Mucosa of rectum (tissue), 2 donors: ENCODE measurements at regions not wholly inside any gene's neighbourhood (a gene's known extent, or its start where the extent isn't known, plus 50 kb on each side); places are given as distances from the start of the nearest gene placed in this dataset.

ENCODE experiments used
- H3K27ac ChIP-seq, 2 donors: one replicate each; pipeline ENCODE4 v1.7.0; 2013; ENCODE audit warnings: inconsistent platforms in 2 of 2, low read depth in 2 of 2, low read length in 2 of 2
- H3K27me3 ChIP-seq, 2 donors: one replicate each; pipeline ENCODE4 v1.7.0; 2013; ENCODE audit warnings: low read length in 2 of 2; ENCODE audit not compliant: control insufficient read depth in 2 of 2, insufficient read depth in 2 of 2
- H3K36me3 ChIP-seq, 2 donors: one replicate each; pipeline ENCODE4 v1.7.0; 2013; ENCODE audit warnings: low read length in 2 of 2; ENCODE audit not compliant: control insufficient read depth in 2 of 2, insufficient read depth in 2 of 2
- H3K4me1 ChIP-seq, 2 donors: one replicate each; pipeline ENCODE4 v1.7.0; 2013; ENCODE audit warnings: low read length in 2 of 2, mild to moderate bottlenecking in 1 of 2; ENCODE audit not compliant: control insufficient read depth in 2 of 2, insufficient read depth in 2 of 2
- H3K4me3 ChIP-seq, 2 donors: one replicate each; pipeline ENCODE4 v1.7.0; 2013; ENCODE audit warnings: low read length in 2 of 2
- H3K9ac ChIP-seq, 2 donors: one replicate each; pipeline ENCODE4 v1.7.0; 2013; ENCODE audit warnings: low read length in 2 of 2, low read depth in 1 of 2, mild to moderate bottlenecking in 1 of 2
- H3K9me3 ChIP-seq, 2 donors: one replicate each; pipeline ENCODE4 v1.7.0; 2013; ENCODE audit warnings: low read length in 2 of 2; ENCODE audit not compliant: control insufficient read depth in 2 of 2
- donor health status: healthy.
- donor health status: Normal muscosa, but diverticular disease.

- Histone ChIP-seq H3K27ac (no peak overlapping the region), H3K4me3 (no peak overlapping the region), H3K36me3 (no peaks in the 10 kb centered on the region), H3K27me3 (no peaks in the 10 kb centered on the region), H3K4me1 (no peaks in the 10 kb centered on the region), H3K9me3 (peaks cover 0 to 4% of the 10 kb centered on the region in 2 donors), H3K9ac (no peak overlapping the region)
Observed at GRCh38 chr6:165092881-165093595, 216.4 kb downstream of the C6orf118 start.

- H3K27me3 ChIP-seq, result no peaks in the 10 kb centered on the region
- no peak overlapping the region for H3K9ac ChIP-seq
- no peaks in the 10 kb centered on the region for H3K4me1 ChIP-seq
- peaks cover 0 to 4% of the 10 kb centered on the region in 2 donors for H3K9me3 ChIP-seq
- H3K4me3 ChIP-seq, result no peak overlapping the region
- H3K36me3 ChIP-seq, result no peaks in the 10 kb centered on the region
- H3K27ac ChIP-seq, result no peak overlapping the region
Observed at GRCh38 chr6:165091121-165091785, 218.2 kb downstream of the C6orf118 start.

- no peaks in the 10 kb centered on the region for H3K4me1 ChIP-seq
- H3K27me3 ChIP-seq, result no peaks in the 10 kb centered on the region
- H3K9me3 ChIP-seq, result peaks cover 0 to 4% of the 10 kb centered on the region in 2 donors
- no peak overlapping the region for H3K9ac ChIP-seq
- no peak overlapping the region for H3K27ac ChIP-seq
- no peaks in the 10 kb centered on the region for H3K36me3 ChIP-seq
- H3K4me3 ChIP-seq, result no peak overlapping the region
Observed at GRCh38 chr6:165090242-165090641, 219.2 kb downstream of the C6orf118 start.

DNA sequence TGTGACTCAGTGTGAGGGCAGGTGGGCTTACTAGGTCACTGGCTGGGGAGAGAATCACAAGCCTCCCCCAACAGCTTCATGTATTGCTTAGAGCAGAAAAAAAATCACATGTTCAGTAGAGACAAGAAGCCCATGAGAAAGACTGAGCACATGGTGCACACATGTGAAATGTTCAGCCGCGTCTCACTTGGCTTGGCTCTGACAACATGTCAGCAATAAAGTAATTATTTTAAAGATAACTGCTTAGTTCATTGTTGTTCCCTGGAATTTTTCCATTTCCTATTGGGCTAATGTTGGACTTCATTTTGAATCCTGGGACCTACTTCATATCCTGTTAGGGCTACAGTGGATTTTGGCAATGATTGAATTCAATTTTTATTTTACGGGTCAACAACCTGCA is 222.6 kb downstream of the C6orf118 start:
- no peaks in the 10 kb centered on the region for H3K36me3 ChIP-seq
- H3K27ac ChIP-seq, result no peak overlapping the region
- no peak overlapping the region for H3K4me3 ChIP-seq
- no peaks in the 10 kb centered on the region for H3K27me3 ChIP-seq
- H3K9ac ChIP-seq, result no peak overlapping the region
- H3K9me3 ChIP-seq, result no peaks in the 10 kb centered on the region
- no peaks in the 10 kb centered on the region for H3K4me1 ChIP-seq

DNA sequence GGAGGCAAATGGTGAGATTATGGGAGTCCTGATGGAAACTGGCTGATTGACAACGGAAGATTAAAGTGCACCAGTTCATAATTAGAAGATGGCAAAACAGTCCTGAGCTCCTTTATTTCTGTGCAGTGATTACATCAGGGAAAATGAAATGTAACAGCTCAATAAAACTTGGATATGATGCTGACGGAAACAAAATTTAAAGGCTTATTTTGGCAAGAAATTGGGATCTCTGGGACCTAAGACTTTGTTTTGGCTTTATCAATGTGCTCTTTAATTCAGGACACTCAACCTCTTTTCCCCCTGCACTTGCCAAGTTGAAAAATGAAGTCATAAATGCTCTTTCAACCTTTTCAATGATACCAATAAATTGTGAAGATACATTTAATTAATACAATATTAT is 226.8 kb downstream of the C6orf118 start:
- H3K9me3 ChIP-seq, result no peaks in the 10 kb centered on the region
- no peaks in the 10 kb centered on the region for H3K4me1 ChIP-seq
- no peak overlapping the region for H3K27ac ChIP-seq
- H3K27me3 ChIP-seq, result no peaks in the 10 kb centered on the region
- H3K9ac ChIP-seq, result no peak overlapping the region
- no peak overlapping the region for H3K4me3 ChIP-seq
- no peaks in the 10 kb centered on the region for H3K36me3 ChIP-seq

- H3K27me3 ChIP-seq, result no peaks in the 10 kb centered on the region
- H3K4me3 ChIP-seq, result no peak overlapping the region
- H3K27ac ChIP-seq, result no peak overlapping the region
- H3K9me3 ChIP-seq, result no peaks in the 10 kb centered on the region
- no peak overlapping the region for H3K9ac ChIP-seq
- no peaks in the 10 kb centered on the region for H3K36me3 ChIP-seq
- H3K4me1 ChIP-seq, result no peaks in the 10 kb centered on the region
Observed at GRCh38 chr6:165081944-165082532, 227.4 kb downstream of the C6orf118 start.

DNA sequence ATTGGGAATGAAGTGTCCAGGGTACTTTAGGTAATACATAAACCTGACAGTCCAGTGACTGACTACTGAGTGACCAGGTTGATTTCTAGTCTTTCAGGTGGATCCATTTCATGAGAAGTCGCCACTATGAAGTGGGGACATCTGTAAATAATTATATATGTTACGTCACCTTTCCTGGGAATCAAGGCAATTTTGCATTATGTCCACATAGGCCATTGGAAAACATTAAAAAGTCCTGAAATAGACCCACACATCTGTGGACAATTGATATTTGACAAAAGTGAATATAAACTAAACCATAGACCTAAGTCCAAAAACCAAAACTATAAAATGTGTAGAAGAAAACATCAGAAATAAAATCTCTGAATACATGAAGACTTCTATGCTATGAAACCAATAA is 231.5 kb downstream of the C6orf118 start:
- no peak overlapping the region for H3K4me3 ChIP-seq
- H3K4me1 ChIP-seq, result no peaks in the 10 kb centered on the region
- no peak overlapping the region for H3K27ac ChIP-seq
- no peaks in the 10 kb centered on the region for H3K36me3 ChIP-seq
- no peaks in the 10 kb centered on the region for H3K9me3 ChIP-seq
- no peaks in the 10 kb centered on the region for H3K27me3 ChIP-seq
- H3K9ac ChIP-seq, result no peak overlapping the region

DNA sequence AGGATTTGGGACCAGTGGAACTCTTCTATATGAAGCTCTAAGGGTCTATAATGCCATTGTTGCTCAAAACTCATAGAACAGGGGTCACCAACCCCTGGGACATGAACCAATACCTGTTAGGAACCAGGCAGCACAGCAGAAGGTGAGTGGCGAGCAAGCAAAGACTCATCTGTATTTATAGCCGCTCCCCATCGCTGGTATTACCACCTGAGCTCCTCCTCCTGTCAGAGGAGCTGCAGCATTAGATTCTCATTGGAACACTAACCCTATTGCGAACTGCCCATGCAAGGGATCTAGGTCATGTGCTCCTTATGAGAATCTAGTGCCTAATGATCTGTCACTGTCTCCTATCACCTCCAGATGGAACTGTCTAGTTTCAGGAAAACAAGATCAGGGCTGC is 237.5 kb downstream of the C6orf118 start:
- Histone ChIP-seq H3K9me3 (no peaks in the 10 kb centered on the region), H3K27ac (no peak overlapping the region), H3K27me3 (no peaks in the 10 kb centered on the region), H3K9ac (no peak overlapping the region), H3K36me3 (no peaks in the 10 kb centered on the region), H3K4me1 (no peaks in the 10 kb centered on the region), H3K4me3 (no peak overlapping the region)

GRCh38 chr6:165060720-165061119 is 248.7 kb downstream of the C6orf118 start:
- Histone ChIP-seq H3K27ac (no peak overlapping the region), H3K9me3 (peaks cover 0 to under 1% of the 10 kb centered on the region in 2 donors), H3K36me3 (no peaks in the 10 kb centered on the region), H3K4me1 (no peaks in the 10 kb centered on the region), H3K4me3 (no peak overlapping the region), H3K27me3 (no peaks in the 10 kb centered on the region), H3K9ac (no peak overlapping the region)

DNA sequence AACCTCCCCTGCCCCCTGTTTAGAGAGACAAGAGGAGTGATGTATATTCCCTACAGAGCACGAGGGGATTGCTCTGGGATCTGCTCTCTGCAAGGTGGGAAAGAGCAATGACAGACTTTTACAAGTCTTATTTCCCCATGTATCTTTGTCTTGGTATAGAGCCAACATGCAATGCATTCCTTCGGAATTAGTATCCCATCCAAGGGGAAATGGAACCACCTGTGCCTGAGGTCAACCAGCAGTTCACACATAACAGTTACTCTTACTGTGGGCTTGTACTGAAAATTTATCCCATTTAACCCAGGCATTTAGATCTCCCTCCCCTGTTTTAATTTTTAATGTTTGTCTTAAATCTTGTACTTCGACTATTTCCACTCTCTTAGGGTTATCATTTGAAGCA is 250.4 kb downstream of the C6orf118 start:
- Histone ChIP-seq H3K27me3 (no peaks in the 10 kb centered on the region), H3K27ac (no peak overlapping the region), H3K4me3 (no peak overlapping the region), H3K36me3 (no peaks in the 10 kb centered on the region), H3K9me3 (no peaks in the 10 kb centered on the region), H3K4me1 (no peaks in the 10 kb centered on the region), H3K9ac (no peak overlapping the region)
